NCI-H2196 (cell line): ENCODE measurements at regions not wholly inside any gene's neighbourhood (a gene's known extent, or its start where the extent isn't known, plus 50 kb on each side); places are given as distances from the start of the nearest gene placed in this dataset.

Source experiments
- DNase-seq: peaks from one replicate; lab custom pipeline; 2025; ENCODE audit not compliant: unreplicated experiment; lab: John Stamatoyannopoulos, UW

DNA sequence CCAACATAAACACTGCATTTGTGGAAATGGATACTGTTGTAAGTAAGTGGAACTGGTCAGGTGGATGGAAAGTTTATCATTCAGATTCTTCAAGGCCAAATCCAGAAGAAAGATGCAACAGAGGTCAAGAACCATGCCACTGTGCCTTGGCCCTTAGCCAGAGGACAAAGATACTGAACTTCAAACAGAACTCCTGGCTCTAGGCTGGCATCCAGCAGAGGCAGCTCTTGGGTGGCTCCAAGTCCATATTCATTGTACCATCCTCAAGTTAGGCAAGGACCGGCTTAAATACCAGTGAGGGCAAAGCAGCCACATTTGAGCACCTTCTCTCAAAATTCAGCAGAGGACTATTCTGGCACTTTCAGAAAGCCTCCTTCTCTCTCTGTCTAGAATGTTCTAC, 53.2 kb downstream of the DNAAF9 start:
- no peak for DNase-seq

DNA sequence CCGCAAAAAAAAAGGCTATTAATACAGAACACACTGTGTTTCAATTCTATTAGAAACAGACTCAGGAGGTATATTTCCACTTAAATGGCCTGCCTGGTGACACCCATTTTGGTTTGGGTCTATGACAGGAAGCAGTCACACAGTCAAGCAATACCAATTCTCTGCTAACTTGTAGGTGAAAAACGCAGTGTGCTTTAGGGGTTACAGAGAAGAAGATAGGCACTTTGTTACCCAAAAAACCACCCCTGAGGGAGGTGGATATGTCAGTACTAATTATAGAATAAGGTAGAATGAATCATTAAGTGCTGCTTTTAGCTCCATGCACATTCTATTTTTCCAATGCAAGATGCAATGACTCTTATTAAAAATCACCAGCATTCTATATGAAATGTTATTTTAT, 53.8 kb downstream of the DNAAF9 start:
- DNase-seq, result no peak

DNA sequence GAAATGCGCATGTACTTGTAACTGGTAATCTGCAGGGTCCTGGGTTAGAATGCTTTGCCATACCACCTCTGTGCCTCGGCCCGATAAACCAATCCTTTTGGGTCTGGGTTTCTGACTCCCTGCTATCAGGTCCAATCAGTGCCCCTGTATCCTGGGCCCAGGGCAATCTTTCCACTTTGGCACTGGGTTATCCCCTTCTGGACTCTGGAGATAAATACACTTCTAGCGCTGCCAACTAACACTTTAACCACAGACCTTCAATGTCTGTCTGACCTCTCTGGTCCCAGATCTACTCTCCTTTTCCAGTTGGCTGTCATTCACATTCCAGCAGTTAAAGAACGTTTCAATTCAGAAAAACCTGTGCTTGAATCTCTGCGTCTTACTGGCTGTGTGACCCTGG, 55.3 kb downstream of the DNAAF9 start:
- DNase-seq, result no peak

DNA sequence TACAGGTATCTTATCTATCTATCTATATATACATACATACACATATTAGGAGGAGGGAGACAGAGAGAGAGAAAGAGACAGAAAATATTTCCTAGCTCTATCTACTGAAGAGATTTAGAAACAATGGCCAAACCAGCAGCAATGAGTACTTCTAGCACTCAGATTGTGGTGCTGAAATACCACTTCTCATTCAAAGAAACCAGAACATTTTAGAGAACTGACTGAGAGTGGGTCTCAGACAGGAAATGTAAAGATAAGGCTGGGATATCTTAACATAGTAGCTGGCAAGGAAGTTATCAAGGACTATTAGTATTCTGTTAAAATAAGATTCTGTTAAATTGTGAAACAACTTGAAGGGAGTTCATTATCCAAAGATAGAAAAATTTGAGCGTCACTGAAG, 57.0 kb downstream of the DNAAF9 start:
- DNase-seq, result no peak

DNA sequence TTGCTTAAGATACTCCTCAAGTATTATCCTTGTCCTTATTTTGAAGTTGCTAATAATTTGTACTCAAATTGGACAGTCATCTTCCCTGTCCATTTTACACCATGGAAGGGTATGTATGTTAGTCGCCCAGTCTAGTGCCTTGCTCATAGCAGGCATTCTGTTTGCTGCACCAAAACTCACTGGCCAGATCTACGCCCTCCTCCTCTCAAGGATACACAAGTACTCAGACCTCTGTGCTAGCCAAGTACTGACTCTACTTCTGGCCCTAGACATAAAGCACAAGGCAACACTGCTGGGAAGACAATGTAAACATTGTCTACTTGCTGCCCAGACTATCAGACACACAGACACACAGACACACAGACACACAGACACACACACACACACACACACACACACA, 57.7 kb downstream of the DNAAF9 start:
- DNase-seq, result no peak

DNA sequence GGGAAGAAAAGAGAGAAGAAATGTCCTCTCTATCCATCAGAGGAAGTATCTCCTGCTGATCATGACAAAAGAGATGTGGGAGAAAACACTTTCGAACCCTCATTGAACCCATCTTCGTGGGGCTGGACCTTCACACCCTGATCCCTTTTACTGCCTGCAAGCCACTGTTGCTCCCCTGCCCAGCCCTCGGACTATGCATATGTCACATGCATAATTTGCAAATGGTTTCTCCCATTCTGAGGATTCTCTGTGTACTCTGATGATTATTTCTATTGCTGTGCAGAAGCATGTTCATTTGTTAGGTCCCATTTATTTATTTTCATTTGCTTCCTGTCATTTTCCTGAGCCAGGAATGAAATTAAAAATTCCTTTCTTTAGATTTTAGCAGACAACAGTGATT, 64.7 kb downstream of the DNAAF9 start:
- DNase-seq, result no peak

DNA sequence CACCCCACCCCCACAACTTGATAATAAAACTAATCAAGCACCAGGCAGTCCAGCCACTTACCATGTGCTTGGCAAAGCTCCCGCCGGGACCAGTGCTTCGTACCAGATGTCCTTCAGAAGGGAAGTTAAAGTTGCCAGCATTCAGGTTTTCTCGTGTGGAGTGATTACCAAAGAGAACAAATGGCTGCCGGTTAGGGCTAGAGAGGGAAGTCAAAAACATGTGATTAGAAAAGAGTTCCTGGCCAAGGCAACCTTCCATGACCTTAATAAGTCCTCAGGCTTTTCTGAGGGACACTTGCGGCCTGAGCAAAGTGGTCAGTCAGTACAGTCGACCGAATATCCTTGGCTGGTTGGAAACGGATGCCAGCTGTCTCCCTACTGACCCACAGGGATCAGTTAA, 67.0 kb downstream of the DNAAF9 start:
- DNase-seq, result no peak

DNA sequence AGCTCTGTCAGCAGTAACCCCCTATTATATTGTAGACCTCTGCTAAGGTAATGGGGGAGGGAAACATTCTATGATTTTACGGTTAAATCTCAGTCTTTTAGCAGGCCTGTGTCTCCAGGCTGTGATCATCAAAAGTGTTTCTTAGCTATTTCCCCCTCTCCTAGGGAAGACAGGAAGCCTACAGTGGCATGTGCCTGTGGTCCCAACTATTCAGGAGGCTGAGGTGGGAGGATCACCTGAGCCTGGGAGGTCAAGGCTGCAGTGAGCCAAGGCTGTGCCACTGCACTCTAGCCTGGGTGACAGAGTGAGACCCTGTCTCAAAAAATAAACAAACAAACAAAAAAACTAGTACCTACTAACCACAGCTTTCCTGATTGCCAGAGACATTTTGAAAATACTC, 67.9 kb downstream of the DNAAF9 start:
- no peak for DNase-seq

DNA sequence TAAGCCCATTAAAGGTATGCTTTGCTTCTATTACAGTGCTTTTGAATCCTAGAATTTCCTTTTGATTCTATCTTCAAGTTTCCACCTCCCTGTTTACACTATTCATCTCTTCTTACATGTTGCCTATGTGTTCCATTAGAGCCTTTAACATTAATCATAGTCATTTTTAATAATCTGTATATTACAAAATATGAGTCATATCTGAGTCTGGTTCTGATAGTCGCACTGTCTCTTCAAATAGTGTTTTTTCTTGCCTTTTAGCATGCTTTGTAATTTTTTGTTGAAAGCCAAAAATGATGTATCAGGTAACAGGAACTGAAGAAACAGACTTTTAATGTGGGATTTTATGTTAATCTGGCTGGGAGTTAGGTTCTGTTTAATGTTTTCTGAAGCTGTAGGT, 68.4 kb downstream of the DNAAF9 start:
- no peak for DNase-seq

DNA sequence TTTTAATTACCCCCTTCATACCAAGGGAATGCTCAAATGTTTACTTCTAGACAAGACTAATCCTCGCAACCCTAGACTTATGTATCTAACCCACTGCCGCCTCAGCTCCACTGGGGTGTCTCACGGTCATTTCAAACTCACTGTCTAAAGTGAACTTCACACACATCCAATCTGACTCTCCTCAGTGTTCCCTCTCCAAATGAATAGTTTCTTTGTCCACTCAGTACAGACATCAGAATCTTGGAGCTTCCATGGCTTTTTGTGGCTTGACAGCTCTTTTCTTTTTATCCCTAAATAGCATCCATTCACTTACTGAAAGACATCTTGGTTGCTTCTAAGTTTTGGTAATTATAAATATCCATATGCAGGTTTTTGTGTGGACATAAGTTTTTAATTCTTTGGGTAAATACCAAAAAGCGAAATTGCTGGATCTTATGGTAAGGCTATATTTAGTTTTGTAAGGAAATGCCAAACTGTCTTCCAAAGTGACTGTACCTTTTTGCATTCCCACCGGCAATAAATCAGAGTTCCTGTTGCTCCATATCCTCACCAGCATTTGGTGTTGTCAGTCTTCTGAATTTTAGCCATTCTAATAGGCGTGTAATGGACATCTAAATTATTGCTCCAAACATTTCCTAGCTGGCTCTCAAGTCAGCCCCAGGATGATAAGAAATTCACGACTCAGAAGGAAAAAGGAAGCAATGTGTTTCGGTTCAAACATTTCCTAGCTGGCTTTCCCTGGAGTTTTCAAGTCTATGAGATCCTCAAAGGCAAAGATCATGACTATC, 73.1 kb downstream of the DNAAF9 start:
- DNase-seq, result no peak

DNA sequence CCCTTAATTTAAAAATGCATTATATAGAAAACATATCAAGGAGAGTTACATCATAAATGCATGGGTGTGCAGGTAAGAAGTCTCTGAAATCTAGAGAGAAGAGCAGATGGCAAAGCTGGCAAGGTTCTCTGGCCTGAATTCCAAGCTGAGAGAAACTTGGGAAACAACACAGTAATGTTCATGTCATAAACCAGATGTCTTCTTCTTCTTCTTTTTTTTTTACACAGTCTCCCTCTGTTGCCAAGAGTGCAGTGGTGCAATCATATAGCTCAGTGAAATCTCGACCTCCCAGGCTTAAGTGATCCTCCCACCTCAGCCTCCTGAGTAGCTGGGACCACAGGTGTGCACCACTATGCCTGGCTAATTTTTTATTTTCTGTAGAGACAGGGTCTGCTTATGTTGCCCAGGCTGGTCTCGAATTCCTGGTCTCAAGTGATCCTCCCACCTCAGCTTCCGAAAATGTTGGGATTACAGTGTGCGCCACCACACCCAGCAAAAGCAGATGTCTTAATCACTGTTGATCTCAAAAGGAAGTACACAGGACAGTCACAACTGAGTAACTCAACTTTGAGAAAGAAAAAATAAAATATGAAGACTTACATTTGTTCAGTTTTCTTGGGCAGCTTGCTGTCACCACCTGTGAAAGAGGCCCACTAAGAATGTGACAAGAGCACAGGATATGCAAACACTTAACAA, 77.3 kb downstream of the DNAAF9 start:
- no peak for DNase-seq

DNA sequence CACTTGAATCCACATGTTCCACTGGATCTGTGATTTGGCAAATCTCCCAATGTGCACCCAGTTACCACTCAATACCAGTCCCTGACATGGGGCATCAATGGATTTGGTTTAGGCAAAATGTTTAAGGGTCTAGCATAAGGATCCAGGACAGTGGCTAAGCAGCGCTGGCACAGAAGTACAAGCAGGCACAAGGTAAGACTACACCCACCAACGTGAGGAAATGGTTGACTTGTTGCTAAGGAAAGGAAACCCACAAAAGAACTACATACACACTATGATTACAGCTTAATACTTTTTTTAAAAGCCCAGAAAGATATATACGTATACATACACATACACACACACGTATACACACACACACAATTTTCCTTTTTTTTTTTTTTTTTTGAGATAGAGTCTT, 79.0 kb downstream of the DNAAF9 start:
- no peak for DNase-seq

DNA sequence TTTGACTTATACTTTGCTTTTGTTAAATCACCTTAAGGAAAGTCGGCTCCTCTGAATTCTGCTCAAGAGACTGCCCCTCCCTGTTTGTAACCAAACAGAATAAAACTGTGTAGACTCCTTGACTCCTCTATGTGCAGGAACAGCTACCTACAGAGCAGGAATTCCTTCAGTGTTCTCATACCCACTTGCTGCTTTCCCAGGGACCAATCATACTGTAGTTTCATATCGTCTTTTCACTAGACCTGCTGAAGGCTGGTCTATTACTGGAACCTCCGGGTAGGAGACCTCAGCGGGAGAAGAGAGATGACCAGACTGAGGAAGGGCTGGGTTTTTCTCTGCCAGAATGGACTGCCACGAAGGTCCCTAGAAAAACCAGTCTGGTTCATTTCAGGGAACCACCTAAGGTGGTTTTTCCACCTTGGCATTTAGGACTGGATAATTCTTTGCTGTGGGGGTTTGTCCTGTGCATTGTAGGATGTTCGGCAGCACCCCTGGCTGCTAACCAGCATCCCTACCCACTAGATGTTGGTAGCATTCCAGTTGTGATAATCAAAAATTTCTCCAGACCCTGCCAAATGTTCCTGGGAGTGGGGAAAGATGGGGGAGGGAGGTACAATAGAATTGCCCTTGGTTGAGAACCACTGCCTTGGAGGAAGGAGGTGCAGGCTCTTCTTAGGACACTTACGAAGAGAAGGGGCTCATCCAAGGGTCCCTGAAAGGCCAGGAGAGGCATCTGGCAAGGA, 80.5 kb downstream of the DNAAF9 start:
- no peak for DNase-seq

DNA sequence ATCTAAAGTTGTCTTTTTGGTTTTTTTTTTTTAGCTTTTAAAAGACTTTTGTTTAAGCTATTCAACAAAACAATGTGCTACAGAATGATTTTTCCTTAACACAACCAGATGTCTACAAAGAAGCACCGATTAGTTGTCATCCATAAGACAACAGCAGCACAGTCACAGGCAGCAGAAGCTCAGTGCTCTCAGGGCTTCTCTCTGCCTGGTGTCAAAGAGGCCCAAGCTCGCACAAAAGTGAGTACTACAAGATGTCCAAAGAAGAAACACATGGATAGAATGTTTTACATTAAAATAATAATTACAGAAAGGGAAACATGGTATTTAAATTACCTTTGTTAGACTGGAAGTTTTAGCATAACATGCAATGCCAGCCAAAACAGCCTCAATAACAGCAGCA, 81.6 kb downstream of the DNAAF9 start:
- no peak for DNase-seq

DNA sequence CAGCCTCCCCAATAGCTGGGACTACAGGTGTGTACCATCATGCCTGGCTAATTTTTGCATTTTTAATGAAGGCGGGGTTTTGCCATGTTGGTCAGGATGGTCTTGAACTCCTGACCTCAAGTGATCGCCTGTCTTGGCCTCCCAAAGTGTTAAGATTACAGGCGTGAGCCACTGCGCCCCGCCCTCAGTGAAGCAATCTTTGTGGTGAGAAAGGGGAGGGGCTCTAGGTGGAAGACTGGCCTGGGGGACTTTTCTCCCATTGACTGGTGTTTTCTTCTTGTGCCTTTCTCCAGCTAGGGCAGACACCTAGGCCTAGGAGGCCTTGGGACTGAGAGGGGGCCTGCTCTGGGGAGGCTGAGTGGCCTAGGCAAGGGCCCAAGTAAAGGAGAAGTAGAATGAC, 84.1 kb downstream of the DNAAF9 start:
- DNase-seq, result no peak

DNA sequence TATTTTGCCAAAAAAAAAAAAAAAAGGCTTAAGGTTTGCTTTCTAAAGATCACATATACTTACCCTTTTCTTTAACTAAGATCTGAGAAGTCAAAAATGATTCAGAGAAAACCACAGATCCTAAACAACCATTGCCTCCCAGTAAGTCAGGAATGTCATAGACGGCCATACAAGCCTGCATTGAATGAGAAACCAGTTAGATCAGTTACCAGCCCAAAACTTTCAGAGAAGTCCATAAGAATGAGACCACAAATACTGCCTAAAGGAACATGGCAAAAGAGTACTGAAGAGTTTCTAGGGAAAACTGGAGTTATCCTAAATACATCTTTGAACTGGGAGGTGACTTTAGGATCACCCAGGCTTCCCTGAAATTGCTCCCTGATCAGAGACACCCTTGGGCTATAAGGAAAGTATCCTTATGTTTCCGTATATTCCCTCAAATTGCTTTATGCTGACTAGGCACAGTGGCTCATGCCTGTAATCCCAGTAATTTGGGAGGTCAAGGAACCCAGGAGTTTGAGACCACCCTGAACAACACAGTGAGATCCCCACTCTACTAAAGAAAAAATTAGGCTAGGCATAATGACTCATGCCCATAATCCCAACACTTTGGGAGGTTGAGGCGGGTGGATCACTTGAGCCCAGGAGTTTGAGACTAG, 79.4 kb upstream of the SLC4A11 start:
- DNase-seq, result no peak

DNA sequence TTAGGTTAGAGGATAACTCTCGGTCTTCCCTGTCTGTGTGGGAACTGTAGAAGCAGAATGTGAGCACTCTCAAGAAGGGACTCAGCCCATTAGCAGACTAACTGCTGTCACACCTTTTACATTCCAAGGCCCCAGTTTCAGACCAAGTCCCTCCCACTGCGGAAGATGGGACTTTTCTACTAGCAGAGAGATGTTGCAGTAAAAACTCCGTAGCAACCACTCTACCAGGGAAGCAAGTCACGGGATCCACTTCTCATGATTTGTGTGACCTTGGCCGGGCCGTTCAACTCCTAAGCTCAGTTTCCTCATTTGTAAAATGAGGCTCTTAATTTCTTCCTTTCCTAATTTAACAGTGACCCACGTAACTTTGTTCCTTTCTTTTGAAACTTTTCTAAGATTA, 77.1 kb upstream of the SLC4A11 start:
- no peak for DNase-seq

DNA sequence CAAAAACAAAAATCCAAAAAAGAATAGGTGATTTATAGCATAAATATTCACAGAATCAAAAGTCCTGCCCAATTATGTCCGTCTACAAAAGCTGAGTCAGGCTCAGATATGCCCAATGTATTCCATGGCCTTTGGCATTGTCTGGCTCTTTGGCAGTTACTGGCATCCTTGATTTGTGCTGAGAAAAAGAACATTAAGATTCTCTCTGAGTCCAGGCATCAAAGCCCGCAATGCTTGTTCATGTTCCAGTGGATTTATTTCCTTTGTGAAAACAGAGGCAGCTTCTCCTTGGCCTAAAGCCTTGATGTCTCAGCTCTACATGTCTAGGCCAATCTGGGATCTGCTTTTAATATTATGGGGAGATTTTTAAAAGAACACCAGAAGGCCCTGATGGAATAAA, 76.1 kb upstream of the SLC4A11 start:
- no peak for DNase-seq

DNA sequence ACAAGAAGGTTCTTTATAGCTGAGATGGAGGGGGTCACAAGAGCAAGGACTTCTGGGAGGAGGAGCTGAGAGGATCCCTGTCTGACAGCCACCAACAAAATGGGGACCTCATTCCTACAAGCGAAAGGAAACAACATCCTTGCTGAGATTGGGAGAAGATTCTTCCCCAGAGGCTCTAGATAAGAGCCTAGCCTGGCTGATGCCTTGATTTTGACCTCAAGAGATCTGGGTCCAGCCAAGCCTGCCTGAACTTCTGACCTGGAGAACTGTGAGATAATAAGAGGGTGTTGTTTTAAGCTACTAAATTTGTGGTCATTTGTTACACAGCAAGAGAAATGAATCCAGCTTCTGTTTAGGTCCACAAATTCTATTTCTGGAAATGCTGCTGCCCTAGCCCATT, 75.4 kb upstream of the SLC4A11 start:
- no peak for DNase-seq

DNA sequence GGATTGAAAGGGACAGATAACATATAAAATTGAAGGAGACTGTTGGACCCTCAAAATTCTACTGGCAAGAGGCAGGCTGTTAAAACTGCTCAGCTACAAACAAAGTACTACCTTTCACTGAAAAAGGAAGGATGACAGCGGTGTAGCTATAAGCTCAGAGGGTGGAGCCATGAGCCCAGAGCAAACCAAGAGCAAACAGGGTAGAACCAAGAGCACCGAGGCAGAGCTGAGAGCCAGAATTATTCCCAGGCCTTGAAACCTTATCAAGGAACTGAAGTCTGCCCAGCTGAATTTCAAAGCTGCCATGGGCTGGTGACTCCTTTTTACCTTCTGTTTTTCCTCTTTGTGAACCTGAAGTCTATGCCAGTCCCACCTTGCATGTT, 74.7 kb upstream of the SLC4A11 start:
- no peak for DNase-seq

DNA sequence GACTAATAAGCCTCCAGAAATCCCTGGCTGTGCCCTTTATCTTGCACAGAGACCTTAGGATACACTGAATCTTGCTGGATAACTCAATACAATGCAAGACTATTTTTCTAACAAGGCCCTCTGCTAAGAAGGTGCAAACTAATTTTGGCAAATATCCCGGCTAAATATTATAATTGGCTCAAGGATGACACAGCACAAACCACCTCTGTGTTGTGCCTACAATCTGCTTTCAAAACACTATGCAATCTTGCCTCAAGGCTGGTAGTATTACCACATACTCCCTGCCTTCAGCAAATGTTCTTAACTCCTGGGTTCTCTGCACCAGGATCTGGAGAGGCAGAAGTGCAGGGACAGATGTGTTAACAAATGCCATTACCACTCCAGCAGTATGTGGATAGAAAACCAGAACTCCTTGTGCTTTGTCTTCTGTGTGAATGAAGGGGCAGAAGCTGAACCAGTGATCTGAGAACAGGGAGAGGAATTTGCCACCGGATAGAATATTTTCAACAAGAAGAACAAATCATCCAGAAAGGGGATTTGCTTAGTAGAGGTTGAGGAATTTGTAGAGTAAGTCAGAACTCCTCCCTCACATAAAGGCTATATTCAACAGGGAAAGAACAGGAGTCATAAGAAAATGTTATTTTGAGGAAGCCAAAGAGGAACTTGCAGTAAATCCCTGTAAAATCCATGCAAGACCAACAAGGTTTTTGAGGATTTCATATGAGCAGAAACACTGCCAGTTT, 74.1 kb upstream of the SLC4A11 start:
- peak; percentile 13 for DNase-seq
